DMS 273 treated with DMSO at 0.1 percent for 48 hours (cell line): ENCODE measurements at regions not wholly inside any gene's neighbourhood (a gene's known extent, or its start where the extent isn't known, plus 50 kb on each side); places are given as distances from the start of the nearest gene placed in this dataset.

Experiments
- DNase-seq: peaks from one replicate; lab custom pipeline; 2025; lab: John Stamatoyannopoulos, UW

DNA sequence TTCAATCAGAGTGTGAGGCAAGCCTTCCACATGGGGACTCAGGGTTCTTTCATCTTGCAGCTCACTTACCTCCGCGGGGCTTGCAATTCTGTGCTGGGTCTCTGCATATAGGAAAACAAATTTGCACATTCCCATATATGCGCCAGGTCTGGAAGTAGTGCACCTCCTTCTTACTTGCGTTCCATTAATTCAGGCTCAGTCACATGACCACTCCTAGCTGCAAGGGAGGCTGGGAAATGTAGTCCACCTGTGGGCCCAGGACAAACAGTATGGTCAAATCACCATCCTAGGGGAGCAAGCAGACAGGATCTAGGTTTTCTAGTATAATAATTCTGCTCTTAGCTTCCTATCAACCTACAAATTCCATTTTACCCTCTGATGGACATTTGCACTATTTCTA lies 160.4 kb downstream of the AACS start:
- DNase-seq = no peak

DNA sequence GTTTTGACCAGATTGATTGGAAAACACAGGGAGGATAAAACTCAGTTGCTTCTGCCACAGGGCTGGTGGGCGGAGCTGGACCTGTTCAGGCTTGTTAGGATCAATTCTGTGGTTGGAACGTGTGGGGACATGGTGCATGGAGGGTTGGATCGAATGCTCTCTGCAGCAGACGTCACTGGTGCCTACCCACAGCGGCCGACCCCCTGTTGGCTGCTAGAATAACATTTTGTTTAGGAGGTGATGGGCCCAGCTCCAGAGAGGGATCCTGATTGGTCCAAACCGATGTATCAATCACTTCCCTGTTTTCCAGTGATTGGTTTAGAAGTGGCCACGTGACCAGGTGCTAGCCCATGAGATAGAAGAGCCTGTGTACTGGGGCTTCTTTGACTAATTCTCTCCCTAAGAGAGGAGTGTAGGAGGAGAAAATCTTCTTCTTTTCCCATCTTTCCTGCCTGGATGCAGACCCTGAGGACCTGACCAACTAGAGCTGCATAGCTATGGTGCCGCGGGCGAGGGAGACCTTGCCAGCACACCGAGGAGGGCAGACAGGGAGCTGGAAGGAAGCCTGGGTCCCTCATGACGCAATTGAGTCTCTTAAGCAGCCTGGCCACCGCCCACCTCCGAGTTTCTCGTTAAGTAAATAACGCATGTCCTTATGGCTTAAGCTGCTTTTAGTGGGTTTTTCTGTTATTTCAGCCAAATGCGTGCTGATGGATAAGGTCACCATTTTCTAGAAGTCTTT lies 163.5 kb downstream of the AACS start:
- no peak for DNase-seq

GRCh38 chr12:125229878-125230530 lies 164.8 kb downstream of the AACS start:
- DNase-seq = no peak

GRCh38 chr12:125233319-125233718 lies 168.1 kb downstream of the AACS start:
- DNase-seq = no peak

- no peak for DNase-seq
These were observed 174.3 kb downstream of the AACS start for GRCh38 chr12:125239563-125239962.

DNA sequence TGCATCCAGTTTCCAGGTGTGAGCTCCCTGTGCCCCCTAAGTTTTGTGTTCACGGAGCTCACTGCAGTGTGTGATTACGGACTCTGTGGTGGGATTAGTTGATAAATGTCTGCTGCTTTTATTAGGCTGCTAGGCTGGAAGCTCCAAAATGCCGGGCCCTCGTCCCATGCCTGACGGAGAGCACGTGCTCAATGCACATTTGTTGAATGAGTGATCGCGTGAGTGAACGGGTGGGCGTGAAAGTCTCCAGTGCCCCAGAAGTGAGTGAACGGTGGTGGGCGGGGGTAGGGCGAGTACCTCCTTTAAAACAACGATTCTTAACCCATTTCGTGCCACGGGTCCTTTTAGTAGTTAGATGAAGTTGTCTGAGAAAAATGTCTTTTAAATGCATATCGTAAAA lies 175.5 kb downstream of the AACS start:
- no peak for DNase-seq

- no peak for DNase-seq
These were observed 178.6 kb downstream of the AACS start for GRCh38 chr12:125243811-125244210.

GRCh38 chr12:125244338-125244737 lies 179.1 kb downstream of the AACS start:
- no peak for DNase-seq

- no peak for DNase-seq
These were observed 180.6 kb downstream of the AACS start for GRCh38 chr12:125245581-125246557.

GRCh38 chr12:125247477-125247876 lies 182.2 kb downstream of the AACS start:
- DNase-seq = no peak

- no peak for DNase-seq
These were observed 184.0 kb downstream of the AACS start for GRCh38 chr12:125249066-125249824.

- DNase-seq = no peak
These were observed 184.7 kb downstream of the AACS start for GRCh38 chr12:125249932-125250331.

DNA sequence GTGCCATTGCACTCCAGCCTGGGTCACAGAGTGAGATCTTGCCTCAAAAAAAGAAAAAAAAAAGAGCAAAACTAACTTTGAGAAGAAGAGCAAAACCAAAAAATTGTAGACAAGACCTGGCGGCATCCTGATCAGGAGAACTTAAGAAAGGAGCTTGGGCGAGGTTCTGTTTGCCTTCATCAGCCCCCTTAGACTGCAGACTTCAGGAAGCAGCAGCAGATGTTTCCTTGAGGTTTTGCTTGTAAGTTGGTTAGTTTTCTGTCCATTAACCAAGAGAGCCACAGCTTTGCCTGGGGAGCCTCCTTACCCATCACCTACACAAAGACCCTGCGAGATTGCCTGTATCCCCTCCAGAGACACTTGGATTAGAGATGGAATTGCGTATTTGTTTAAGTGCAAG lies 189.0 kb downstream of the AACS start:
- no peak for DNase-seq

DNA sequence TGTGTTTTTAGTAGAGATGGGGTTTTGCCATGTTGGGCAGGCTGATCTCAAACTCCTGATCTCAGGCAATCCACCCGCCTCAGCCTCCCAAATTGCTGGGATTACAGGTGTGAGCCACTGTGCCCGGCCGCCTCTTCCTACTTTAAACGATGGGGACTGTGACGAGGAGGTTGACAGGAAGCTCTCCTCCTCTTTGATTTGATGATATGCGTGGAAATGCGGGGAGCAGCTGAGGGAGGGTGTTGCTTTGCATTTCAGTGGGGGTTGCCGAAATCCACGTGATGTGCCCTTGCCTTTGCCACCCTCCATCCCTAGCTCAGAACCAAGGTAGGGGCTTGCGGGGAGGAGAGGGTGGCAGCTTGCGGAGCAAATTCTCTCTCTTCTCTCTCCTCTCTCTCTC lies 189.6 kb downstream of the AACS start:
- DNase-seq = no peak

GRCh38 chr12:125255935-125256633 lies 190.8 kb downstream of the AACS start:
- DNase-seq = no peak

GRCh38 chr12:125256634-125256936 lies 191.3 kb downstream of the AACS start:
- no peak for DNase-seq

DNA sequence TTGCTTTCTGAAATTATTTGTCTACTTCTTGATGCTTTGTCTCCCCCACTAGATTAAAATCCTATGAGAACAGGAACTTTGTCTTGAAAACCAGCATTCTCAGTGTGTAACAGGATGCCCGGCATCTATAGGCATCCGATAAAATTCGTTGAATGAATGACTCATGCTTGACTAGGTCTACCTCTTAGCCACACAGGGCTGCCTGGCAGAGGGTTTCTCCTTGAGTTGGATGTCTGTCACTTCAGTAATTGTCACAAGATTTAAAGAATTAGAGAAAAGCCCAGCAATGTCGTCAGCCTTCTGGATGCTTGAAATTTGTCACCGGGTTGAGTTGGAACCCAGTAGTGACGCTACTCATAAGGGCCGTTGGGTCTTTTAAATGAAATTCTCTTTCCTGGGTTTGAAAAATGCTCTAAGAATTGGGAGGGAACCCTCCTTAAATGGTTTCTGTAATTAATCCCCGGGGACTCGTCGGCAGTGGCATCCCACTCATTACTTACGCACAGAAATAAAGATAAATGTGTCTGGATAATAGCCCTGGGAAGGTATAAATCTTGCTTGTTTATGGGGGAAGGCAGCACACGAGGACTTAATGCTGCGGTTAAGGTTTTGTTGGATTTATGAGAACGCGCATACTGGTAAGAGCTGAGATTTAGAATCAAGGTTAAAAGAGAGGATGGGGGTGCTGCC lies 194.1 kb downstream of the AACS start:
- no peak for DNase-seq

DNA sequence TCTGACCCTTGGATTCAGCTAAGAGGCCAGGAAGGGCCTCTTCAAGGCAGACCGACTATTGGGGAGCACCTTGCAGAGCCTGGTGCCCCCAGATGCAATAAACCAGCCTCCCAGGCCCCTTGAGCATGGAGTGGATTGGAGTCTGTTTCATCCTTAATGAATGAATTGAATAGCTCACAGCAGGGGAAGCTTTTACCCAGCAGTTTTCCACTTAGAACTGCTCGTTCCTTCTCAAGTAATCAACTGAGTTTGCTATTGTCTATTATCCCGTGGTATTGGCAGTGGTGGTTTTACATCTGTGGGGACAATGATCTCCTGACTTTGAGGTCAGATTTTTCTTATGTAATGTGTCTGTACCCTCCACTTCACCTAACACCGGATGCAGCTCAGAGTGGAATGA lies 197.6 kb downstream of the AACS start:
- no peak for DNase-seq

DNA sequence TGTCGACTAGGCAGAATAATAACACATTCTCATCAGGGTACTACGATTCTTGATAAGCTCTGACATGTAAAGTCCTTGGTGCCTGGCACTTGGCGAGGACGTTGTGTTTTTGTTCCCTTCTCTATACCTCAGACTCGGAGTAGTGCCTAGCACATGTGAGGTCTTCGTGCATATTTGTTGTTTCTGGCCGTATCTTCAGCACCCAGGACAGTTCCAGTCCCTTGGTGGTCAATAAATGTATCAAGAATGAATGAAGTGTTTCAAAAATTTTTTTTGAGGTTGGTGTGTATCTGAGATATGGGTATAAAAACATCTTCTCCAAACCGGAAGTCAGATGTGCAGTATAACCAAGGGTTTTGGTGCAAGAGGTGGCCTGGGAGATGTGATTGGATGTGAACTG lies 198.2 kb downstream of the AACS start:
- no peak for DNase-seq

DNA sequence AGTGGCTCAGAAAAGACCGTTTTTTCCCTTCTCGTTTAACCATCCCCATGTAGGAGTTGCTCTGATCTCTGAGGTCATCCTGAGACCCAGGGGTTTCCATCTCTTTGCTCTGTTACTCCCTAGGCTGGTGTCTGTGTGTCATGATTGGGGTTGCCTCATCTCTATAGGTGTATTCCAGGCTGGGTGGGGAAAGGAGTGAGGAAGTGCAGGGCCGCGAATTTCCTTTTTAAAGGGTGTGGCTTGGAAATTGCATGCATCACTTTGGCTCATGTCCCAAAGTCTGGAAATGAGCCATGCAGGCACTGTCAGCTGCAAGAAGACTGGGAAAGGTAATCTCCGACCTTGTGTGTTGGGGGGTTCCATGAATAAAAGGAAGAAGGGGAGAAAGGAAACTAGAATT lies 201.9 kb downstream of the AACS start:
- DNase-seq = no peak

GRCh38 chr12:125269276-125269675 lies 204.0 kb downstream of the AACS start:
- DNase-seq = no peak
